Neuronal stem cell (in vitro differentiated cells): ENCODE measurements at regions not wholly inside any gene's neighbourhood (a gene's known extent, or its start where the extent isn't known, plus 50 kb on each side); places are given as distances from the start of the nearest gene placed in this dataset.
A peak's percentile ranks its signal among the peaks of the same experiment; 100 is the strongest.
"Not testable (repeated sequence)": the region's sequence is repeated elsewhere in the genome, so short reads cannot be mapped to it uniquely, and the experiment has no call there.

Source experiments
- DNase-seq: peaks from one replicate; pipeline ENCODE4 v3.0.0-alpha.2; 2013; ENCODE audit warnings: low spot score
- H2AFZ ChIP-seq: one replicate; pipeline ENCODE4 v1.6.1; 2013; ENCODE audit warnings: mild to moderate bottlenecking, low read length, inconsistent platforms
- H2AK5ac ChIP-seq: 2 replicates; pipeline ENCODE4 v1.6.1; 2013; ENCODE audit warnings: low read depth, mild to moderate bottlenecking, inconsistent platforms, low read length, moderate library complexity, mixed read lengths
- H2BK120ac ChIP-seq: 2 replicates; pipeline ENCODE4 v1.6.1; 2013; ENCODE audit warnings: low read depth, mild to moderate bottlenecking, inconsistent platforms, low read length, moderate library complexity, mixed read lengths
- H2BK12ac ChIP-seq: one replicate; pipeline ENCODE4 v1.6.1; 2013; ENCODE audit warnings: low read length, inconsistent platforms
- H2BK15ac ChIP-seq: 2 replicates; pipeline ENCODE4 v1.6.1; 2013; ENCODE audit warnings: mild to moderate bottlenecking, low read length, inconsistent platforms, mixed read lengths
- H2BK5ac ChIP-seq: one replicate; pipeline ENCODE4 v1.6.1; 2013; ENCODE audit warnings: inconsistent platforms, mild to moderate bottlenecking, low read length, moderate library complexity
- H3K14ac ChIP-seq: one replicate; pipeline ENCODE4 v1.6.1; 2013; ENCODE audit warnings: low read length, inconsistent platforms
- H3K18ac ChIP-seq: 2 replicates; pipeline ENCODE4 v1.6.1; 2013; ENCODE audit warnings: low read length, inconsistent platforms
- H3K23ac ChIP-seq: 2 replicates; pipeline ENCODE4 v1.6.1; 2013; ENCODE audit warnings: low read depth, mild to moderate bottlenecking, mixed read lengths, low read length, inconsistent platforms; ENCODE audit not compliant: poor library complexity
- H3K27ac ChIP-seq: replicated peaks from 3 replicates; pipeline ENCODE4 v1.5.1; 2013; ENCODE audit warnings: low read length, inconsistent platforms
- H3K27me3 ChIP-seq, 3 experiments: 2 replicates each; pipeline ENCODE4 v1.6.1; 2013; ENCODE audit warnings: low read length in 3 of 3, mild to moderate bottlenecking in 2 of 3, inconsistent platforms in 1 of 3, low read depth in 1 of 3, mixed read lengths in 1 of 3, moderate library complexity in 1 of 3; ENCODE audit not compliant: control insufficient read depth in 3 of 3, insufficient read depth in 3 of 3
- H3K36me3 ChIP-seq, 2 donors: replicated peaks in 1 of 2; 2 replicates each; pipeline ENCODE4 v1.6.1; 2013; ENCODE audit warnings: low read length in 2 of 2; ENCODE audit not compliant: control insufficient read depth in 2 of 2, insufficient read depth in 2 of 2
- H3K4ac ChIP-seq: 2 replicates; pipeline ENCODE4 v1.6.1; 2013; ENCODE audit warnings: inconsistent platforms, mild to moderate bottlenecking, low read length, moderate library complexity
- H3K4me1 ChIP-seq, 2 donors: 1 replicate in 1 of 2; 2 replicates in 1 of 2; pipeline ENCODE4 v1.6.1; 2013; ENCODE audit warnings: low read length in 2 of 2, low read depth in 1 of 2; ENCODE audit not compliant: control insufficient read depth in 2 of 2, insufficient read depth in 1 of 2
- H3K4me2 ChIP-seq: one replicate; pipeline ENCODE4 v1.6.1; 2013; ENCODE audit warnings: mild to moderate bottlenecking, low read length, inconsistent platforms; ENCODE audit not compliant: insufficient read depth, poor library complexity, severe bottlenecking
- H3K4me3 ChIP-seq, 2 donors: 2 replicates each; pipeline ENCODE4 v1.5.1; 2013; ENCODE audit warnings: low read length in 2 of 2, mild to moderate bottlenecking in 2 of 2, inconsistent platforms in 1 of 2, moderate library complexity in 1 of 2
- H3K79me1 ChIP-seq: one replicate; pipeline ENCODE4 v1.6.1; 2013; ENCODE audit warnings: low read depth, mild to moderate bottlenecking, inconsistent platforms, low read length, moderate library complexity
- H3K9ac ChIP-seq: one replicate; pipeline ENCODE4 v1.6.1; 2013; ENCODE audit warnings: mild to moderate bottlenecking, low read depth, low read length, inconsistent platforms; ENCODE audit not compliant: poor library complexity
- H3K9me3 ChIP-seq, 2 donors: replicated peaks in 1 of 2; 2 replicates each; pipeline versions ENCODE3 to v1.6.1; 2013; ENCODE audit warnings: low read length in 2 of 2, mild to moderate bottlenecking in 2 of 2, inconsistent platforms in 1 of 2, low read depth in 1 of 2, mixed read lengths in 1 of 2, moderate library complexity in 1 of 2; ENCODE audit not compliant: control insufficient read depth in 2 of 2, insufficient read depth in 1 of 2
- H4K8ac ChIP-seq: one replicate; pipeline ENCODE4 v1.6.1; 2013; ENCODE audit warnings: low read depth, mild to moderate bottlenecking, inconsistent platforms, low read length, moderate library complexity
- H4K91ac ChIP-seq: one replicate; pipeline ENCODE4 v1.6.1; 2013; ENCODE audit warnings: low read length, low read depth, mild to moderate bottlenecking, inconsistent platforms; ENCODE audit not compliant: poor library complexity
- WGBS, 2 donors: extraction: QIAGEN DNeasy Blood & Tissue Kit; methylation state at CpG; one replicate each; pipeline ENCODE4 v1.1.7; 2013; ENCODE audit warnings: missing lambda C conversion rate in 2 of 2, mixed read lengths in 1 of 2; ENCODE audit not compliant: insufficient read length in 2 of 2, insufficient replicate concordance in 1 of 2; ENCODE audit errors: extremely low coverage in 2 of 2; 5-methylcytosine and 5-hydroxymethylcytosine counted together

GRCh38 chr4:186844059-186844681, 120.5 kb upstream of the FAT1 start:
- Histone ChIP-seq H2BK5ac (no peak overlapping the region), H2BK12ac (no peak overlapping the region), H2AK5ac (no peak overlapping the region), H3K36me3 (no peaks in the 10 kb centered on the region), H2AFZ (peak overlapping the region; percentile 83), H3K4me2 (peak overlapping the region; percentile 28), H2BK15ac (no peak overlapping the region), H3K18ac (no peak overlapping the region), H3K27ac (peak overlapping the region; percentile 23), H2BK120ac (no peak overlapping the region), H3K4me3 (peak overlapping the region in 1 of 2 donors; percentile 30), H3K4ac (no peak overlapping the region), H3K4me1 (peaks cover 5 to 11% of the 10 kb centered on the region in 2 donors), H4K91ac (no peak overlapping the region), H3K9ac (no peak overlapping the region), H3K14ac (no peak overlapping the region), H3K79me1 (no peaks in the 10 kb centered on the region), H3K23ac (no peak overlapping the region), H3K27me3 (no peaks in the 10 kb centered on the region), H3K9me3 (peaks cover 0 to 2% of the 10 kb centered on the region in 2 donors), H4K8ac (no peak overlapping the region)
- DNase-seq, result peak; percentile 69
- WGBS, 2 donors, result no CpG with 5 or more reads among the region's 8 CpGs

GRCh38 chr4:186845137-186845842, 121.6 kb upstream of the FAT1 start:
- H3K9ac ChIP-seq, result no peak overlapping the region
- H3K23ac ChIP-seq, result no peak overlapping the region
- H2BK120ac ChIP-seq, result peak overlapping the region; percentile 56
- peak overlapping the region; percentile 56 for H3K4ac ChIP-seq
- no CpG with 5 or more reads among the region's 9 CpGs for WGBS, 2 donors
- H2BK5ac ChIP-seq, result no peak overlapping the region
- DNase-seq, result no peak
- H3K4me1 ChIP-seq, result peaks cover 5 to 10% of the 10 kb centered on the region in 2 donors
- peak overlapping the region; percentile 83 for H2AFZ ChIP-seq
- peak overlapping the region; percentile 97 for H2BK12ac ChIP-seq
- H3K9me3 ChIP-seq, result peaks cover 0 to 7% of the 10 kb centered on the region in 2 donors
- H3K14ac ChIP-seq, result peak overlapping the region; percentile 75
- H3K4me2 ChIP-seq, result no peak overlapping the region
- H3K36me3 ChIP-seq, result no peaks in the 10 kb centered on the region
- no peak overlapping the region for H4K8ac ChIP-seq
- H3K27ac ChIP-seq, result no peak overlapping the region
- H3K4me3 ChIP-seq, result no peak overlapping the region
- no peak overlapping the region for H2AK5ac ChIP-seq
- no peak overlapping the region for H4K91ac ChIP-seq
- peak overlapping the region; percentile 88 for H3K18ac ChIP-seq
- no peaks in the 10 kb centered on the region for H3K27me3 ChIP-seq
- no peaks in the 10 kb centered on the region for H3K79me1 ChIP-seq
- H2BK15ac ChIP-seq, result peak overlapping the region; percentile 45

GRCh38 chr4:186846426-186846825, 122.8 kb upstream of the FAT1 start:
- no peak overlapping the region for H3K27ac ChIP-seq
- no CpG with 5 or more reads among the region's 3 CpGs for WGBS, 2 donors
- no peaks in the 10 kb centered on the region for H3K27me3 ChIP-seq
- H3K4me3 ChIP-seq, result no peak overlapping the region
- H3K18ac ChIP-seq, result no peak overlapping the region
- no peak overlapping the region for H3K4me2 ChIP-seq
- no peak overlapping the region for H2BK12ac ChIP-seq
- no peak overlapping the region for H2AK5ac ChIP-seq
- H3K36me3 ChIP-seq, result no peaks in the 10 kb centered on the region
- H4K91ac ChIP-seq, result no peak overlapping the region
- H3K23ac ChIP-seq, result no peak overlapping the region
- no peak overlapping the region for H3K14ac ChIP-seq
- H3K9ac ChIP-seq, result no peak overlapping the region
- DNase-seq, result no peak
- no peak overlapping the region for H2BK5ac ChIP-seq
- peaks cover 0 to 18% of the 10 kb centered on the region in 2 donors for H3K9me3 ChIP-seq
- H3K79me1 ChIP-seq, result no peaks in the 10 kb centered on the region
- no peak overlapping the region for H2AFZ ChIP-seq
- no peak overlapping the region for H4K8ac ChIP-seq
- H2BK120ac ChIP-seq, result no peak overlapping the region
- H3K4me1 ChIP-seq, result peaks cover 5 to 10% of the 10 kb centered on the region in 2 donors
- H3K4ac ChIP-seq, result no peak overlapping the region
- no peak overlapping the region for H2BK15ac ChIP-seq

GRCh38 chr4:186847429-186848131, 123.9 kb upstream of the FAT1 start:
- DNase-seq, H2BK120ac ChIP-seq, H3K27me3 ChIP-seq: not testable (repeated sequence)

More at GRCh38 chr4:186847429-186848131, 123.9 kb upstream of the FAT1 start:
- H3K27ac ChIP-seq, H3K18ac ChIP-seq, H3K36me3 ChIP-seq, H3K23ac ChIP-seq, H3K4me2 ChIP-seq, H2BK5ac ChIP-seq, H3K14ac ChIP-seq, H4K8ac ChIP-seq, H2BK15ac ChIP-seq, H2AFZ ChIP-seq, H2BK12ac ChIP-seq, H3K4ac ChIP-seq, H3K79me1 ChIP-seq, H3K4me1 ChIP-seq, H2AK5ac ChIP-seq, H4K91ac ChIP-seq, H3K9ac ChIP-seq, H3K4me3 ChIP-seq: not testable (repeated sequence)
- peaks cover 0 to 24% of the 10 kb centered on the region in 2 donors for H3K9me3 ChIP-seq
- WGBS, 2 donors, result no CpG with 5 or more reads among the region's 3 CpGs
